GM19351 (cell line): ENCODE measurements at regions not wholly inside any gene's neighbourhood (a gene's known extent, or its start where the extent isn't known, plus 50 kb on each side); places are given as distances from the start of the nearest gene placed in this dataset.

Experiments
- ATAC-seq: cut with Tn5 transposase; IDR thresholded peaks from one replicate; pipeline ENCODE4 v1.9.1; 2021; ENCODE audit warnings: mild to moderate bottlenecking, moderate library complexity; ENCODE audit not compliant: unreplicated experiment

GRCh38 chr6:122042960-122043735 is 356.3 kb upstream of the HSF2 start:
- no peak for ATAC-seq

- ATAC-seq = no peak
Observed at GRCh38 chr6:122048570-122048969, 350.9 kb upstream of the HSF2 start.

- no peak for ATAC-seq
Observed at GRCh38 chr6:122049341-122049740, 350.1 kb upstream of the HSF2 start.

- ATAC-seq = no peak
Observed at GRCh38 chr6:122050242-122050755, 349.2 kb upstream of the HSF2 start.

GRCh38 chr6:122052346-122052900 is 347.0 kb upstream of the HSF2 start:
- no peak for ATAC-seq

- ATAC-seq = no peak
Observed at GRCh38 chr6:122059918-122060317, 339.5 kb upstream of the HSF2 start.

GRCh38 chr6:122061855-122062254 is 337.6 kb upstream of the HSF2 start:
- no peak for ATAC-seq

GRCh38 chr6:122063076-122063475 is 336.4 kb upstream of the HSF2 start:
- ATAC-seq = no peak

- ATAC-seq = no peak
Observed at GRCh38 chr6:122063761-122064160, 335.7 kb upstream of the HSF2 start.

GRCh38 chr6:122066200-122066599 is 333.3 kb upstream of the HSF2 start:
- ATAC-seq = no peak

GRCh38 chr6:122068291-122068769 is 331.1 kb upstream of the HSF2 start:
- no peak for ATAC-seq

GRCh38 chr6:122069932-122070331 is 329.5 kb upstream of the HSF2 start:
- ATAC-seq = no peak

- no peak for ATAC-seq
Observed at GRCh38 chr6:122072014-122072647, 327.3 kb upstream of the HSF2 start.

- ATAC-seq = no peak
Observed at GRCh38 chr6:122075084-122075838, 324.2 kb upstream of the HSF2 start.

- ATAC-seq = no peak
Observed at GRCh38 chr6:122075917-122076316, 323.5 kb upstream of the HSF2 start.

- peak; percentile 63 for ATAC-seq
Observed at GRCh38 chr6:122077603-122078002, 321.8 kb upstream of the HSF2 start.

- ATAC-seq = no peak
Observed at GRCh38 chr6:122078481-122078880, 321.0 kb upstream of the HSF2 start.

- ATAC-seq = no peak
Observed at GRCh38 chr6:122079916-122080315, 319.5 kb upstream of the HSF2 start.

GRCh38 chr6:122081921-122082320 is 317.5 kb upstream of the HSF2 start:
- no peak for ATAC-seq

- ATAC-seq = no peak
Observed at GRCh38 chr6:122082370-122082769, 317.1 kb upstream of the HSF2 start.

- no peak for ATAC-seq
Observed at GRCh38 chr6:122092366-122092765, 307.1 kb upstream of the HSF2 start.
